ENCODE measurements at regions not wholly inside any gene's neighbourhood (a gene's known extent, or its start where the extent isn't known, plus 50 kb on each side); places are given as distances from the start of the nearest gene placed in this dataset.

- no peak for TF ChIP-seq CTCF (IDR thresholded peaks at IDR 0.05; ENCODE audit: low read depth, low read length, poor library complexity, severe bottlenecking)
- TF ChIP-seq EZH2phosphoT487 (IDR thresholded peaks at IDR 0.05; ENCODE audit: borderline replicate concordance, low read length), result no peak
Observed at GRCh38 chr20:48357714-48358113, 470.1 kb downstream of the PREX1 start.
